K562 (cell line): ENCODE measurements at regions not wholly inside any gene's neighbourhood (a gene's known extent, or its start where the extent isn't known, plus 50 kb on each side); places are given as distances from the start of the nearest gene placed in this dataset.

Experiments
- ATAC-seq: fragments of 200-7000 bp; cut with Tn5 transposase; 3 replicates; pipeline ENCODE4 v1.9.1; 2020; ENCODE audit warnings: moderate library complexity
- BruUV-seq: library from RNA; stranded (reverse); fragments of 400-500 nt; replicated peaks from 2 replicates; lab custom pipeline; 2021; lab: Mats Ljungman, UMichigan
- CTCF ChIA-PET: fragments of 300-600 bp; formaldehyde crosslinking; extraction: SDS; loops from one replicate; lab custom pipeline; 2021; ENCODE audit warnings: low intra/inter-chr PET ratio; lab: Yijun Ruan, JAX
- POLR2A ChIA-PET: fragments of 300-600, 350-650 bp; sonication (Branson Sonifier 250); formaldehyde crosslinking; extraction: SDS; loops from one replicate; lab custom pipeline; 2021; ENCODE audit warnings: antibody characterized with exemption, inconsistent platforms; lab: Yijun Ruan, JAX
- DNase-seq, 4 experiments: peaks; one replicate each; pipeline versions ENCODE4 v3.0.0 to v3.0.0-alpha.2; 2011 to 2018; ENCODE audit warnings: low spot score in 3 of 4, mixed read lengths in 3 of 4; ENCODE audit errors: extremely low read depth in 1 of 4
- FAIRE-seq: peaks from 2 replicates; lab custom pipeline; 2011; peaks lifted over from hg19 to GRCh38; lab: Jason Lieb, UNC
- H2AFZ ChIP-seq: 2 replicates; pipeline ENCODE4 v1.6.0; 2011; ENCODE audit warnings: low read depth, low read length, control low read depth, inconsistent platforms
- H3K27ac ChIP-seq: fragments of 200-600 bp; 3 replicates; pipeline ENCODE4 v1.8.0; 2011; ENCODE audit warnings: low read depth, mild to moderate bottlenecking, control low read depth, inconsistent platforms, low read length, moderate library complexity, mixed read lengths; ENCODE audit errors: extremely low read depth
- H3K27me3 ChIP-seq, 2 experiments: fragments of 300-600 bp in 1 of 2; 2 replicates in 1 of 2; 3 replicates in 1 of 2; pipeline versions ENCODE4 v1.6.0 to v1.8.0; 2011; ENCODE audit warnings: inconsistent platforms in 2 of 2, low read length in 2 of 2, mild to moderate bottlenecking in 1 of 2, mixed read lengths in 1 of 2, moderate library complexity in 1 of 2; ENCODE audit not compliant: control insufficient read depth in 2 of 2, insufficient read depth in 2 of 2
- H3K36me3 ChIP-seq: fragments of 300-600 bp; 3 replicates; pipeline ENCODE4 v1.8.0; 2011; ENCODE audit warnings: mild to moderate bottlenecking, low read length, inconsistent platforms; ENCODE audit not compliant: control insufficient read depth, insufficient read depth
- H3K4me1 ChIP-seq, 2 experiments: fragments of 200-600 bp in 1 of 2; replicated peaks in 1 of 2; 2 replicates in 1 of 2; 3 replicates in 1 of 2; pipeline versions ENCODE4 v1.5.1 to v1.8.0; 2011; ENCODE audit warnings: inconsistent platforms in 2 of 2, low read length in 2 of 2, mild to moderate bottlenecking in 1 of 2, mixed read lengths in 1 of 2, moderate library complexity in 1 of 2; ENCODE audit not compliant: control insufficient read depth in 2 of 2, insufficient read depth in 2 of 2
- H3K4me2 ChIP-seq: 2 replicates; pipeline ENCODE4 v1.6.1; 2011; ENCODE audit warnings: low read length, control low read depth, inconsistent platforms, mixed read lengths; ENCODE audit not compliant: insufficient read depth
- H3K4me3 ChIP-seq: fragments of 200-600 bp; sonication (generic), shearing (Covaris generic); 2 replicates; pipeline ENCODE4 v1.5.1; 2016; ENCODE audit warnings: control low read depth, inconsistent platforms
- H3K79me2 ChIP-seq: fragments of 200-600 bp; 3 replicates; pipeline ENCODE4 v1.8.0; 2011; ENCODE audit warnings: low read length, inconsistent platforms; ENCODE audit not compliant: control insufficient read depth, insufficient read depth
- H3K9ac ChIP-seq, 2 experiments: 2 replicates each; pipeline versions ENCODE4 v1.6.0 to v1.6.1; 2011; ENCODE audit warnings: low read depth in 2 of 2, low read length in 2 of 2, control low read depth in 1 of 2, inconsistent platforms in 1 of 2, mild to moderate bottlenecking in 1 of 2, mixed read lengths in 1 of 2; ENCODE audit not compliant: insufficient read depth in 1 of 2
- H3K9me1 ChIP-seq: one replicate; pipeline ENCODE4 v1.6.0; 2011; ENCODE audit warnings: inconsistent platforms, mild to moderate bottlenecking, low read length, moderate library complexity; ENCODE audit not compliant: control insufficient read depth, insufficient read depth
- H3K9me3 ChIP-seq: replicated peaks from 2 replicates; pipeline ENCODE4 v1.5.1; 2011; ENCODE audit warnings: low read depth, low read length, inconsistent platforms; ENCODE audit not compliant: control insufficient read depth, insufficient read depth
- H4K20me1 ChIP-seq: replicated peaks from 2 replicates; pipeline ENCODE4 v1.6.1; 2011; ENCODE audit warnings: low read length, inconsistent platforms, mixed read lengths; ENCODE audit not compliant: control insufficient read depth, insufficient read depth
- BRF1 ChIP-seq: IDR thresholded peaks from 3 replicates; pipeline ENCODE4 v1.6.1; 2011; ENCODE audit warnings: borderline replicate concordance, mild to moderate bottlenecking; ENCODE audit not compliant: insufficient read length; ENCODE audit errors: extremely low read depth
- CCNT2 ChIP-seq: IDR thresholded peaks from 2 replicates; pipeline ENCODE4 v1.6.1; 2011; ENCODE audit warnings: borderline replicate concordance, low read depth, mild to moderate bottlenecking, moderate library complexity, mixed read lengths, low read length; ENCODE audit not compliant: insufficient read length; ENCODE audit errors: extremely low read depth
- CEBPB ChIP-seq: fragments of 450-650 bp; IDR thresholded peaks from 2 replicates; pipeline ENCODE4 v1.6.1; 2016; ENCODE audit warnings: missing genetic modification characterization, missing compliant biosample characterization
- CREB1 ChIP-seq, 2 experiments: sonication (generic) in 1 of 2; formaldehyde crosslinking in 1 of 2; IDR thresholded peaks; 2 replicates each; pipeline versions ENCODE4 v1.6.1 to v1.8.0; 2012 to 2022; ENCODE audit warnings: inconsistent platforms in 1 of 2, mild to moderate bottlenecking in 1 of 2, missing genetic modification reagents in 1 of 2, moderate library complexity in 1 of 2
- ETV6 ChIP-seq, 3 experiments: fragments of 150-350 bp in 1 of 3; sonication (generic) in 1 of 3; formaldehyde crosslinking in 1 of 3; IDR thresholded peaks; 2 replicates each; pipeline versions ENCODE4 v1.6.1 to v1.8.0; 2014 to 2022; ENCODE audit warnings: borderline replicate concordance in 2 of 3, low read depth in 2 of 3, antibody characterized with exemption in 1 of 3, low read length in 1 of 3, mild to moderate bottlenecking in 1 of 3, missing genetic modification reagents in 1 of 3
- FOXA3 ChIP-seq, 2 experiments: fragments of 450-650 bp in 1 of 2; sonication (generic) in 1 of 2; formaldehyde crosslinking; IDR thresholded peaks in 1 of 2; conservative IDR thresholded peaks in 1 of 2; 2 replicates each; pipeline versions ENCODE4 v1.4.0 to v1.8.0; 2020 to 2022; ENCODE audit warnings: mild to moderate bottlenecking in 2 of 2, missing genetic modification reagents in 1 of 2
- FOXM1 ChIP-seq, 2 experiments: fragments of 450-650 bp in 1 of 2; sonication (generic) in 1 of 2; formaldehyde crosslinking in 1 of 2; IDR thresholded peaks; 2 replicates each; pipeline versions ENCODE4 v1.6.1 to v1.9.0; 2017 to 2022; ENCODE audit warnings: low read depth in 2 of 2, mild to moderate bottlenecking in 2 of 2, missing genetic modification reagents in 1 of 2, moderate library complexity in 1 of 2
- NUFIP1 ChIP-seq: fragments of 450-650 bp; IDR thresholded peaks from 2 replicates; pipeline ENCODE4 v1.6.1; 2018; ENCODE audit not compliant: partially characterized antibody
- PRMT5 ChIP-seq: sonication (generic); formaldehyde crosslinking; IDR thresholded peaks from 2 replicates; pipeline ENCODE4 v1.5.0; 2020; ENCODE audit warnings: missing genetic modification reagents
- RFX7 ChIP-seq: fragments of 250-450 bp; sonication (Bioruptor Pico); IDR thresholded peaks from 2 replicates; pipeline ENCODE4 v1.5.1; 2021; ENCODE audit warnings: mild to moderate bottlenecking
- RUNX1 ChIP-seq: sonication (generic); IDR thresholded peaks from 2 replicates; pipeline ENCODE4 v1.6.1; 2016; ENCODE audit warnings: antibody characterized with exemption, low read depth
- SREBF1 ChIP-seq: fragments of 150-350 bp; IDR thresholded peaks from 2 replicates; pipeline ENCODE4 v1.6.1; 2014; ENCODE audit warnings: antibody characterized with exemption, low read depth, low read length, borderline replicate concordance
- ZNF408 ChIP-seq: fragments of 250-450 bp; sonication (Bioruptor Pico); IDR thresholded peaks from 2 replicates; pipeline ENCODE4 v1.4.0; 2020; ENCODE audit warnings: low read depth, mild to moderate bottlenecking, moderate library complexity
- WGBS: fragments of 100-300 bp; shearing (Covaris generic); methylation state at CpG from one replicate; pipeline ENCODE4 v1.1.6; 2016; ENCODE audit warnings: low coverage, mixed read lengths; ENCODE audit not compliant: insufficient coverage; ENCODE audit errors: missing lambda C conversion rate; 5-methylcytosine and 5-hydroxymethylcytosine counted together
- in situ Hi-C: fragments of 300-500 bp; cut with MboI; formaldehyde crosslinking; loops from 4 replicates; pipeline ENCODE4 v1.15.0; 2018; ENCODE audit warnings: inconsistent platforms, mixed read lengths
- intact Hi-C: fragments of 100-400 bp; cut with micrococcal nuclease; formaldehyde crosslinking; loops from 2 replicates; pipeline ENCODE4 v1.14.2; 2022
- TF ChIP-seq, protein P1 (sequence below): fragments of 200-400 bp; formaldehyde crosslinking; IDR thresholded peaks from 2 replicates; pipeline ENCODE4 v1.6.1; 2017; ENCODE audit warnings: mild to moderate bottlenecking, low read depth, low read length, moderate library complexity

DNA sequence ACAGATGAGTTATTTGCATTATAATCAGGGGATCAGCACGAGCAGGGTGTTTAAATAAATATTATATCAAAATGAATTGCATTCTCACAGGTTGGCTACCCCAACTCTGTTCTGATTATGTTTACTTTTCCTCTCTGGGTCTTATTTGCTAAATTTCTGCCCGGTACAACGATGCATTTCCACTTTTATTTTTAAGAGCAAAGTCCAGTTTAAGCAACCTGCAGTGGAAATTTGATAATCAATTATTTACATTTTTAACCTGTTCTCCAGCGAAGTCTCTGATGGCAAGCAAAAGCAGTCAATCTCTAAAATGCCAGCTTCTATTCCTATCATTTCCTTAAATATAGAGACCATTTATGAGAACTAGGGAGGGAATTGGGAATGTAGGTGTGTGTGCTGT lies 966.6 kb upstream of the SOX11 start (continued):
- no peak for TF ChIP-seq RUNX1
- TF ChIP-seq RFX7 (CRISPR knock-in tag): no peak

DNA sequence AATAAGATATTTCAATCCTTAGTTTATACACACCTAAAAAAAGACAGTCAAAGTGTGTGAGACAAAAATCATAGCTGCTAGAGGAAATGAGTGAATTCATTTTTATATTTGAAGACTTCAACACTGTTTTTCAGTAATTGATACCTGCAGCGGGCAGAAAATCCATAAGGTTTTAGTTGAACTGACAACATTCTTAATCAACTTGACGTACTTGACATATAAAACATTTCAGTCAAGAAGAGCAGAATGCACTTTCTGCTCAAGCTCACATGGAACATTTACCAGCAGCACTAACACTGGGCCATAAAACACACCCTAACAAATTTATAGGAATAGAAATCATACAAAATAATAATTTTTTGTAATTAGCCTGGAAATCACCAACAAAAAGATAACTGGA lies 959.6 kb upstream of the SOX11 start:
- 6% methylated on average over 2 of the region's 2 CpGs for WGBS
- DNase-seq: no peak
- intact Hi-C loops: no loop called here

More for the DNA sequence above, 959.6 kb upstream of the SOX11 start:
- ChIA-PET CTCF (no interaction called here), POLR2A (no interaction called here)
- no peaks in the 10 kb centered on the region for H3K4me1 ChIP-seq
- H3K27me3 ChIP-seq: no peaks in the 10 kb centered on the region
- H3K27ac ChIP-seq: no peak overlapping the region
- H4K20me1 ChIP-seq: no peaks in the 10 kb centered on the region
- no peak for TF ChIP-seq NUFIP1
- TF ChIP-seq CCNT2: no peak
- TF ChIP-seq ETV6 (IDR thresholded peaks at IDR 0.05; ENCODE audit: borderline replicate concordance in 1 of 2, low read depth in 2 of 2, low read length in 1 of 2): no peak
- TF ChIP-seq ETV6 (CRISPR knock-in tag; IDR thresholded peaks at IDR 0.05; ENCODE audit: borderline replicate concordance): no peak
- no peak for TF ChIP-seq BRF1
- no peak for TF ChIP-seq FOXM1 (IDR thresholded peaks at IDR 0.05; ENCODE audit: low read depth)
- no peak for TF ChIP-seq FOXM1 (CRISPR knock-in tag; IDR thresholded peaks at IDR 0.05; ENCODE audit: low read depth)
- TF ChIP-seq SREBF1: no peak
- TF ChIP-seq, protein P1, sequence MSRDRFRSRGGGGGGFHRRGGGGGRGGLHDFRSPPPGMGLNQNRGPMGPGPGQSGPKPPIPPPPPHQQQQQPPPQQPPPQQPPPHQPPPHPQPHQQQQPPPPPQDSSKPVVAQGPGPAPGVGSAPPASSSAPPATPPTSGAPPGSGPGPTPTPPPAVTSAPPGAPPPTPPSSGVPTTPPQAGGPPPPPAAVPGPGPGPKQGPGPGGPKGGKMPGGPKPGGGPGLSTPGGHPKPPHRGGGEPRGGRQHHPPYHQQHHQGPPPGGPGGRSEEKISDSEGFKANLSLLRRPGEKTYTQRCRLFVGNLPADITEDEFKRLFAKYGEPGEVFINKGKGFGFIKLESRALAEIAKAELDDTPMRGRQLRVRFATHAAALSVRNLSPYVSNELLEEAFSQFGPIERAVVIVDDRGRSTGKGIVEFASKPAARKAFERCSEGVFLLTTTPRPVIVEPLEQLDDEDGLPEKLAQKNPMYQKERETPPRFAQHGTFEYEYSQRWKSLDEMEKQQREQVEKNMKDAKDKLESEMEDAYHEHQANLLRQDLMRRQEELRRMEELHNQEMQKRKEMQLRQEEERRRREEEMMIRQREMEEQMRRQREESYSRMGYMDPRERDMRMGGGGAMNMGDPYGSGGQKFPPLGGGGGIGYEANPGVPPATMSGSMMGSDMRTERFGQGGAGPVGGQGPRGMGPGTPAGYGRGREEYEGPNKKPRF: no peak
- no peak for TF ChIP-seq ZNF408 (CRISPR knock-in tag)
- TF ChIP-seq CEBPB (tag): no peak
- TF ChIP-seq PRMT5 (CRISPR knock-in tag): no peak
- TF ChIP-seq CREB1 (IDR thresholded peaks at IDR 0.05): no peak
- TF ChIP-seq CREB1 (CRISPR knock-in tag; IDR thresholded peaks at IDR 0.05): no peak
- TF ChIP-seq FOXA3 (CRISPR knock-in tag; conservative IDR thresholded peaks at IDR 0.05 in 1 of 2, IDR thresholded peaks at IDR 0.05 in 1 of 2): no peak
- FAIRE-seq (no peak), ATAC-seq (no peak)
- no peaks in the 10 kb centered on the region for H3K79me2 ChIP-seq
- H2AFZ ChIP-seq: no peak overlapping the region
- in situ Hi-C loops: no loop called here
- no peaks in the 10 kb centered on the region for H3K9me3 ChIP-seq
- H3K4me2 ChIP-seq: no peak overlapping the region
- H3K9me1 ChIP-seq: no peaks in the 10 kb centered on the region
- H3K9ac ChIP-seq: no peak overlapping the region
- H3K4me3 ChIP-seq: no peak overlapping the region
- no TSS peak for BruUV-seq
- no peaks in the 10 kb centered on the region for H3K36me3 ChIP-seq
